ENCODE measurements at regions not wholly inside any gene's neighbourhood (a gene's known extent, or its start where the extent isn't known, plus 50 kb on each side); places are given as distances from the start of the nearest gene placed in this dataset.

- no peak for TF ChIP-seq CTCF (IDR thresholded peaks at IDR 0.05; ENCODE audit: low read depth, low read length, missing input control)
- TF ChIP-seq MAX (IDR thresholded peaks at IDR 0.05): no peak
- no peak for TF ChIP-seq JUND (IDR thresholded peaks at IDR 0.05)
- TF ChIP-seq RXRA (IDR thresholded peaks at IDR 0.05): no peak
- TF ChIP-seq YY1 (IDR thresholded peaks at IDR 0.05): no peak
- no peak for TF ChIP-seq REST (IDR thresholded peaks at IDR 0.05)
- no peak for TF ChIP-seq TAF1 (conservative IDR thresholded peaks at IDR 0.05)
- TF ChIP-seq ZBTB33 (IDR thresholded peaks at IDR 0.05): no peak
- TF ChIP-seq EGR1 (IDR thresholded peaks at IDR 0.05; ENCODE audit: low read depth in 2 of 2): no peak
- TF ChIP-seq ATF3 (IDR thresholded peaks at IDR 0.05): no peak
These were observed 473.3 kb downstream of the FBXO15 start for GRCh38 chr18:73674125-73674865.

Data from liver (tissue), 3 donors.